H1 (cell line): ENCODE measurements at regions not wholly inside any gene's neighbourhood (a gene's known extent, or its start where the extent isn't known, plus 50 kb on each side); places are given as distances from the start of the nearest gene placed in this dataset.
A peak's percentile ranks its signal among the peaks of the same experiment; 100 is the strongest.

ENCODE experiments used
- CTCF ChIA-PET: fragments of 300-600 bp; sonication (Branson Sonifier 250); formaldehyde crosslinking; loops from one replicate; lab custom pipeline; 2021; ENCODE audit not compliant: partially characterized antibody; lab: Charles Lee
- POLR2A ChIA-PET: fragments of 300-600 bp; sonication (Branson Sonifier 250); formaldehyde crosslinking; loops from one replicate; lab custom pipeline; 2021; ENCODE audit warnings: inconsistent platforms; ENCODE audit not compliant: partially characterized antibody; lab: Charles Lee
- DNase-seq, 2 experiments: peaks; one replicate each; pipeline versions ENCODE4 v3.0.0 to v3.0.0-alpha.2; 2010 to 2022; ENCODE audit warnings: low spot score in 2 of 2, low read depth in 1 of 2, mixed read lengths in 1 of 2
- FAIRE-seq: peaks from 2 replicates; lab custom pipeline; 2011; peaks lifted over from hg19 to GRCh38; lab: Jason Lieb, UNC
- H2AFZ ChIP-seq: 2 replicates; pipeline ENCODE4 v1.8.1; 2012; ENCODE audit warnings: low read length, inconsistent platforms
- H2AK5ac ChIP-seq: 2 replicates; pipeline ENCODE4 v1.6.1; 2013; ENCODE audit warnings: low read depth, low read length
- H2BK120ac ChIP-seq: replicated peaks from 2 replicates; pipeline ENCODE3; 2013; ENCODE audit warnings: low read depth, low read length, inconsistent platforms
- H2BK12ac ChIP-seq: 2 replicates; pipeline ENCODE4 v1.6.1; 2013; ENCODE audit warnings: low read depth, low read length
- H2BK15ac ChIP-seq: 2 replicates; pipeline ENCODE4 v1.6.1; 2013; ENCODE audit warnings: low read length
- H2BK20ac ChIP-seq: 2 replicates; pipeline ENCODE4 v1.6.1; 2013; ENCODE audit warnings: low read length
- H2BK5ac ChIP-seq: 2 replicates; pipeline ENCODE4 v1.6.1; 2013; ENCODE audit warnings: low read depth, low read length
- H3K14ac ChIP-seq: 2 replicates; pipeline ENCODE4 v1.6.1; 2013; ENCODE audit warnings: inconsistent platforms; ENCODE audit not compliant: insufficient read length
- H3K18ac ChIP-seq: 2 replicates; pipeline ENCODE4 v1.6.1; 2013; ENCODE audit warnings: low read length; ENCODE audit errors: extremely low read depth
- H3K23ac ChIP-seq: 2 replicates; pipeline ENCODE4 v1.6.1; 2013; ENCODE audit warnings: inconsistent platforms; ENCODE audit not compliant: insufficient read length
- H3K23me2 ChIP-seq: 2 replicates; pipeline ENCODE4 v1.6.1; 2013; ENCODE audit warnings: low read depth, low read length
- H3K27ac ChIP-seq: 2 replicates; pipeline ENCODE4 v1.6.1; 2011; ENCODE audit warnings: low read depth, low read length, inconsistent platforms
- H3K27me3 ChIP-seq, 4 experiments: replicated peaks in 1 of 4; 1 replicate in 1 of 4; 2 replicates in 3 of 4; pipeline versions ENCODE4 v1.6.1 to v1.8.1; 2011 to 2013; ENCODE audit warnings: low read length in 3 of 4, mild to moderate bottlenecking in 3 of 4, inconsistent platforms in 2 of 4, mixed read lengths in 2 of 4, moderate library complexity in 1 of 4; ENCODE audit not compliant: control insufficient read depth in 3 of 4, insufficient read depth in 3 of 4; ENCODE audit errors: extremely low read depth in 1 of 4
- H3K36me3 ChIP-seq, 4 experiments: 2 replicates each; pipeline versions ENCODE4 v1.6.1 to v1.8.1; 2011 to 2013; ENCODE audit warnings: mild to moderate bottlenecking in 4 of 4, low read length in 3 of 4, moderate library complexity in 2 of 4, control low read depth in 1 of 4, inconsistent platforms in 1 of 4; ENCODE audit not compliant: insufficient read depth in 4 of 4, control insufficient read depth in 2 of 4
- H3K4ac ChIP-seq: replicated peaks from 2 replicates; pipeline ENCODE3; 2013; ENCODE audit warnings: low read length, low read depth, mixed read lengths, inconsistent platforms; ENCODE audit not compliant: insufficient read length
- H3K4me1 ChIP-seq, 4 experiments: replicated peaks in 1 of 4; 1 replicate in 1 of 4; 2 replicates in 3 of 4; pipeline versions ENCODE4 v1.6.1 to v1.8.1; 2011 to 2013; ENCODE audit warnings: low read length in 3 of 4, inconsistent platforms in 2 of 4, mixed read lengths in 1 of 4; ENCODE audit not compliant: insufficient read depth in 4 of 4, control insufficient read depth in 3 of 4
- H3K4me2 ChIP-seq, 2 experiments: 2 replicates each; pipeline versions ENCODE4 v1.6.1 to v1.8.1; 2011 to 2013; ENCODE audit warnings: low read depth in 2 of 2, low read length in 2 of 2, control low read depth in 1 of 2, inconsistent platforms in 1 of 2, mild to moderate bottlenecking in 1 of 2; ENCODE audit not compliant: insufficient read depth in 1 of 2
- H3K4me3 ChIP-seq, 4 experiments: fragments of 200-600, 300-600 bp in 1 of 4; sonication (generic), shearing (Covaris generic), sonication (Bioruptor Twin) in 1 of 4; 2 replicates each; pipeline versions ENCODE4 v1.5.1 to v1.8.1; 2011 to 2016; ENCODE audit warnings: low read length in 4 of 4, low read depth in 3 of 4, control low read depth in 2 of 4, inconsistent platforms in 2 of 4, mild to moderate bottlenecking in 2 of 4, mixed read lengths in 1 of 4, moderate library complexity in 1 of 4; ENCODE audit not compliant: insufficient read depth in 2 of 4; ENCODE audit errors: extremely low read depth in 1 of 4
- H3K56ac ChIP-seq: replicated peaks from 2 replicates; pipeline ENCODE3; 2013; ENCODE audit warnings: low read depth, mild to moderate bottlenecking, mixed read lengths, low read length, inconsistent platforms; ENCODE audit not compliant: insufficient read length
- H3K79me1 ChIP-seq: 2 replicates; pipeline ENCODE4 v1.6.1; 2013; ENCODE audit warnings: low read depth, low read length, control low read depth
- H3K79me2 ChIP-seq, 2 experiments: 2 replicates each; pipeline versions ENCODE4 v1.6.1 to v1.8.1; 2012 to 2013; ENCODE audit warnings: low read length in 2 of 2, mild to moderate bottlenecking in 2 of 2, inconsistent platforms in 1 of 2; ENCODE audit not compliant: insufficient read depth in 2 of 2, control insufficient read depth in 1 of 2
- H3K9ac ChIP-seq, 4 experiments: replicated peaks in 1 of 4; 1 replicate in 1 of 4; 2 replicates in 3 of 4; pipeline versions ENCODE4 v1.6.1 to v1.8.1; 2011 to 2013; ENCODE audit warnings: low read depth in 3 of 4, low read length in 3 of 4, control low read depth in 2 of 4, mild to moderate bottlenecking in 2 of 4, moderate library complexity in 2 of 4, inconsistent platforms in 1 of 4; ENCODE audit errors: extremely low read depth in 1 of 4
- H3K9me3 ChIP-seq, 2 experiments: 2 replicates each; pipeline versions ENCODE4 v1.6.1 to v1.8.1; 2012 to 2013; ENCODE audit warnings: mild to moderate bottlenecking in 2 of 2, moderate library complexity in 2 of 2, control low read depth in 1 of 2, inconsistent platforms in 1 of 2, low read depth in 1 of 2, low read length in 1 of 2, mixed read lengths in 1 of 2; ENCODE audit not compliant: insufficient read depth in 2 of 2
- H4K20me1 ChIP-seq, 2 experiments: replicated peaks in 1 of 2; 2 replicates each; pipeline versions ENCODE3 to v1.8.1; 2011 to 2013; ENCODE audit warnings: inconsistent platforms in 2 of 2, low read length in 2 of 2, mild to moderate bottlenecking in 1 of 2; ENCODE audit not compliant: insufficient read depth in 2 of 2, control insufficient read depth in 1 of 2
- H4K5ac ChIP-seq: 2 replicates; pipeline ENCODE4 v1.6.1; 2013; ENCODE audit warnings: low read length, low read depth, mixed read lengths, inconsistent platforms; ENCODE audit not compliant: insufficient read length
- H4K8ac ChIP-seq: 2 replicates; pipeline ENCODE4 v1.8.0; 2013; ENCODE audit warnings: mild to moderate bottlenecking, moderate library complexity, low read length, inconsistent platforms; ENCODE audit not compliant: insufficient read depth; ENCODE audit errors: extremely low read depth
- H4K91ac ChIP-seq: replicated peaks from 2 replicates; pipeline ENCODE3; 2013; ENCODE audit warnings: low read length, mixed read lengths, inconsistent platforms; ENCODE audit not compliant: insufficient read length
- CHD2 ChIP-seq: IDR thresholded peaks from 2 replicates; pipeline ENCODE4 v1.6.1; 2012; ENCODE audit warnings: low read length, improper control_type of control experiment
- NRF1 ChIP-seq: IDR thresholded peaks from 2 replicates; pipeline ENCODE4 v1.6.1; 2011; ENCODE audit warnings: mild to moderate bottlenecking, low read depth, low read length, improper control_type of control experiment
- WGBS, 2 experiments: shearing (Covaris generic) in 1 of 2; methylation state at CpG; one replicate each; pipeline versions ENCODE4 v1.1.6 to v1.1.7; 2013 to 2015; ENCODE audit warnings: low lambda C conversion rate in 2 of 2, mixed read lengths in 2 of 2, inconsistent platforms in 1 of 2, low coverage in 1 of 2, missing lambda C conversion rate in 1 of 2; ENCODE audit not compliant: insufficient replicate concordance in 2 of 2, insufficient coverage in 1 of 2, insufficient read length in 1 of 2; ENCODE audit errors: extremely low coverage in 1 of 2, missing lambda C conversion rate in 1 of 2; 5-methylcytosine and 5-hydroxymethylcytosine counted together

GRCh38 chr2:237193436-237193835 is 107.7 kb downstream of the COPS8 start:
- CTCF ChIA-PET: interaction anchor here (1.1 to 2.4 kb wide), 6 partner anchors 9 to 217 kb away, joined by 3 to 16 read pairs (median 3); no protein-coding TSS in a partner anchor
- H2AK5ac ChIP-seq: no peak overlapping the region; the same call in 1 of the 2 replicates
- no peaks in the 10 kb centered on the region for H3K79me1 ChIP-seq
- H3K56ac ChIP-seq: no peak overlapping the region
- H4K20me1 ChIP-seq: no peaks in the 10 kb centered on the region
- no peak overlapping the region for H3K27ac ChIP-seq
- peaks cover 0 to 13% (median 9%) of the 10 kb centered on the region in 4 experiments; a peak in 4 of 7 replicates for H3K4me1 ChIP-seq
- no peak overlapping the region for H3K18ac ChIP-seq
- H3K4me3 ChIP-seq: no peak overlapping the region
- no peak overlapping the region for H4K5ac ChIP-seq
- H2BK15ac ChIP-seq: peak overlapping the region; percentile 89; the same call in 1 of the 2 replicates
- H3K4ac ChIP-seq: no peak overlapping the region
- no peak for DNase-seq
- H3K79me2 ChIP-seq: no peaks in the 10 kb centered on the region
- H2AFZ ChIP-seq: no peak overlapping the region
- no peaks in the 10 kb centered on the region for H3K23me2 ChIP-seq
- H2BK120ac ChIP-seq: no peak overlapping the region
- POLR2A ChIA-PET: no interaction called here
- H3K9ac ChIP-seq: no peak overlapping the region
- TF ChIP-seq NRF1: no peak
- TF ChIP-seq CHD2: no peak
- TF ChIP-seq, all 59 proteins: peak for 0
- Histone ChIP-seq H3K4me2 (no peak overlapping the region), H2BK12ac (no peak overlapping the region), H3K9me3 (no peaks in the 10 kb centered on the region), H3K23ac (no peak overlapping the region), H4K91ac (peak overlapping the region; percentile 66), H3K14ac (no peak overlapping the region), H3K27me3 (no peaks in the 10 kb centered on the region), H4K8ac (no peak overlapping the region; the same call in 1 of the 2 replicates), H2BK20ac (peak overlapping the region; percentile 49; the same call in 1 of the 2 replicates), H3K36me3 (no peaks in the 10 kb centered on the region), H2BK5ac (no peak overlapping the region)
- no peak for FAIRE-seq
- 93% methylated on average over 7 of the region's 7 CpGs; no CpG with 5 or more reads in 1 of the 2 experiments for WGBS, 2 experiments
